NCI-H460 (cell line): ENCODE measurements at regions not wholly inside any gene's neighbourhood (a gene's known extent, or its start where the extent isn't known, plus 50 kb on each side); places are given as distances from the start of the nearest gene placed in this dataset.
"Not testable (repeated sequence)": the region's sequence is repeated elsewhere in the genome, so short reads cannot be mapped to it uniquely, and the experiment has no call there.

Experiments
- DNase-seq: peaks from one replicate; pipeline ENCODE4 v3.0.0-alpha.2; 2016; ENCODE audit warnings: low read depth; ENCODE audit errors: extremely low read depth

DNA sequence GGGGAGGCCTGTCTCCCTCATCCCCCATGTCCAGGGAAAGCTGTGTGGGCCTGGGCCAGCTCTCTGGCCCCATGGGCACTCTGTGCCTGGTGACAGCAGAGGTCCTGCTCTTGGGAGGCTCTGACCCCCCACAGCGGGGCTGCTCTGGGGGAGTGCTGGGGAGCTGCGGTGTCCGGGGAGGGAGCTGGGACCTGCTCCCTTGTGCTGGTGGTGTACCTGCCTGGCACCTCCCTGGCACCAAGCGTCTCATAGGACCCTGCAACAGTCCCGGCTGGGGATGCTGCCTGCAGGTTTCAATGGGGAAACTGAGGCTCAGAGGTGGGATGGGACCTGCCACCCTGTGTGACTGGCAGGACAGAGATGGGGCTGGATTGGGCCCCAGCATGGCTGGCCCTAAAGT is 111.3 kb downstream of the KIF26A start:
- no peak for DNase-seq

DNA sequence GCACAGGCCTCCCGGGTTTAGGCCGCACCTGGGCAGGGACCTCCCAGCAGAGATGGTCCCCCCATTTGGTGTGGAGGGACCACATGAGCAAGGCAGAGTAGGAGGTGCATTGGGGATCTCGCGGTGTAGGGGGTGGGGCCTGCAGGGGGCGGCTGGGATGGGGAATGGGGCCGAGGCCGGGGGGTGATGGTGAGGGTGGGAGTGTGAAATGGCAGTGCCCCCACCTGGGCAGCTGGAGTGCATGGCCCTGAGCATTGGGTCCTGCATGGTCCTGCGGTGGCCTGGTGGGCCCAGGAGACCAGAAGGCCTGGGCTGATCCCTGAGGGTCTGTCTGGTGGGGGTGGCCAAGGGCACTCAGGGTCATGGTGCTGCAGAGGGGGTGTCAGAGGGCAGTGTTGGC is 111.8 kb downstream of the KIF26A start:
- DNase-seq, result no peak

DNA sequence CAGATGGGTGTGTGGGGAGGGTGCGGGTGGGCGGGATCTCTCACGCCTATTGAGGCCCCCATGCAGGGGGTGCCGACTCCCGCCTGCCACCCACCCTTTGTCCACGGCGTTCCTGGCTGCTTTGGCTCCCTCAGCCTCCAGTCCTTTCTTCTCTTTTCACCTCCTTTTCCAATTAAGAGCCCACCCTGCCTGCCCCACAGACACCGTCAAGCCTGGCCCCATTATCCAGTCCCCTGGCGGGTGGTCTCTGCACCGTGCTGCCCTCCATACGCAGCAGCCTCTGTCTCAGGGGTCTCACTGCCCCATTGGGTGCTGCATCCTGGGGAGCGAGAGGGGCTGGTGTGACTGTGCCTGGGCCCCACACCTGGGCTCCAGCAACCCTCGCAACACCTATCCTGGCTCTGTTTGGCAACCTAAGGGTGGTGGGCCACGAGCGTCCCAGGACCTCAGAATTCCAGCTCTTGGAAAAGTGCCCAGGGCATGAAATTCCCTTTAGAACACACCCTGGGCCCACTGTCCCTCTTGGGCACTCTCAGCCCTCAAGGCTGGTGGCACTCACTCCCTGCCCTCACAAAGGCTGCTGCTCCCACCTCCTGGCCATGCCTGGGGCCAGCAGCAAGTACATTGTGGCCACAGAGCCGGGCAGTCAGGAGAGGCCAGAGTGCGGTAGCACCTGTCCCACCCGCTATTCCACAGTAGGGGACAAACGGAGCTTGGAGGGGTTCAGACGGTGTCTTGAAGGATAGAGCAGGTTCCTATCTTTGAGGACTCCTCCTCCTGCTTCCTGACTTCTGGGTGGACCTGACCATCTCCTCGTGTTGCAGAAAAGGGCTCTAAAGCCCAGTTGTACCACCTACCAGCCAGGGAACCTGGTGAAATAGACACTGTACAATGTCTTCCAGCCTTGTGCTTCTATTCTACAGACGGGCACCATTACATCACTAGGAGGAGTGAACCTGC is 114.1 kb downstream of the KIF26A start:
- DNase-seq, result no peak

DNA sequence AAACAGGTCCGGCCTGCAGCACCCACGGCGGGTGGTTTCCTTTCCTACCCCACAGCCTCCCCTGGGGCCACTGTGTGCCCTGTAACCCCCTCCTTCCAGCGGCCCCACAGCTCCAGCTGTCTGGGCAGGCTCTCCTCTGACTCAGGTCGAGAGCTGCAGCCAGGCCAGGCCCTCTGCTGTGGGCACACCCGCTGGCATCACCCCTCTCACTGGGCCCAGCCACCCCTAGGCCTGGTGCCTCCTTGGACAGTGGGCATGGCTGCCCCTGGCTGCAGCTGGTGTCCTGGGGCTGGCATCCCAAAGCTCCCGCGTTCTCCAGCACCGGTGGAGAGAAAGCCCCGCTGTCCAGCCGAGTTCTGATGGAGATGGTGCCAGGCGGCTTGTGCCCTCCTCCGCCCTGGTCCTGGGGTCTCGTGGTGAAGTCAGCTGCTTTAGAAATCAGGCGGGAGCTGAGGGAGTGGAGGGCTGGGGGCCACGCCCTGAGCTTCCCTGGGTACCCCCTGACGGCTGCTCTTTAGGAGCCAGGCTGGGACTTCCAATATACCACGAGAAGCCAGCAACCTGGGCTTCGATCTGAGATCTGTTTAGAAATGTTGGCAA is 114.9 kb downstream of the KIF26A start:
- DNase-seq, result no peak

DNA sequence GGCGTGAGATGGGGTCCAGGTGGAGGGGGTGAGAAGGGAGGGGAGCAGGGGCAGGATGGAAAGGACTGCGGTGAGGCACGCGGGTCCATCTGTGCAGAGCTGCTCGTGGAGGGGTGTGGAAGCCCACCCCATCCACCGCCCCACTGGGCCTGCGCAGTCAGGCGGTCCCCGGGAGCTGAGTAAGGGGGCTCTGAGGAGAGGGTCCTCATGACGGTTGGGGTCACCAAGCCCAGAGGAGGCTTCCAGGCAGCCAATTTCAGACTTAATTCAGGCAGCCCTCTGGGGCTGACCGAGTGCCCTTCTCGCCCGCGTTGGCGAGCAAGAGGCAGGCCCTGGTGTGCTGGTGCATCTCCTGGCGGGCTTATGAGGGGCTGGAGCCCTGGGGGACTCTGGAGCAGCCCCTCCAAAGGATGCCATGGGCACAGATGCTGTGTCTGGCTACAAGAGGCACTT is 115.5 kb downstream of the KIF26A start:
- no peak for DNase-seq

DNA sequence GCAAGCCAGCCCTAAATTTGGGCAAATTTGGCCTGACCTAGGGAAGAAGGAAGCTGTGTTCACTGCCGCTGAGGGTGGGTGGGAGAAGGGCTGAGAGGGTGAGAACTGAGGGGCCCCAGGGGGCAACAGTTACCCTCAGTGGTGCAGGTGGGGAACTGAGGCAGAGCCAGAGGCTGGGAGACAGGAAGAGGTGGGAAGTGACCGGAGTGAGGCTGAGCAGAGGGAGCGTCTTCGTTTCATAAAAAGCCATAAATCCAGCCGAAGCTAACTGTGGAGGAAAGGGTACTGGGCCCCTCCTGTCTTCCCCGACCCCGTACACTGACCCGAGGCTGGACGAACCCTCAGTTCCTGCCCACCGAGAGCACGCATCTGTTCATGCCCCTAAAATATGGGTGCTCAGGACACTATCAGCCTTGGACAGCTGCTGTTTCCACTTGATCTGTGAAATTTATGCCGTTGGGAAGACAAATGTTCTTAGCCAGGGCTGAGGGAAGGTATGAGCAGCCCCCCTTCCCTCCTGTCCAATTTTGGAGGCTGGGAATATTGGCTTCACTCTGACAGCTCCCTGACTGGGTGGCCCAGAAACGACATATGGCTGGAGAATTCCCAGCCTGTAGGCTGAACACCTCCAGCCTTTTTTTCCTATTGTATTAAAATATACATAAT is 116.5 kb downstream of the KIF26A start:
- DNase-seq, result no peak

DNA sequence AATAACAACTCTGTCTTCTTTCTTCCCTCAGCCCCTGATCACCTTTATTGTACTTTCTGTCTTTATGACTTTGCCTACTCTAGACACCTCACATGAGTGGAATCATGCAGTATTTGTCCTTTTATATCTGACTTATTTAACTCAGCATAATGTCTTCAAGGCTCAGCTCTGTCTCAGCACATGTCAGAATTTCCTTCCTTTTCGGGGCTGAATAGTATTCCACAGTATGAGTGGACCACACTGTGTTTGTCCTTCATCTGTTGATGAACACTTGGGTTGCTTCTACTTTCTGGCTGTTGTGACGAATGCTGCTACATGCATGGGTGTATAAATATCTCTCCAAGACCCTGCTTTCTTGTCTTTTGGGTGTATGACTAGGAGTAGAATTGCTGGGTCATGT is 117.6 kb downstream of the KIF26A start:
- no peak for DNase-seq

DNA sequence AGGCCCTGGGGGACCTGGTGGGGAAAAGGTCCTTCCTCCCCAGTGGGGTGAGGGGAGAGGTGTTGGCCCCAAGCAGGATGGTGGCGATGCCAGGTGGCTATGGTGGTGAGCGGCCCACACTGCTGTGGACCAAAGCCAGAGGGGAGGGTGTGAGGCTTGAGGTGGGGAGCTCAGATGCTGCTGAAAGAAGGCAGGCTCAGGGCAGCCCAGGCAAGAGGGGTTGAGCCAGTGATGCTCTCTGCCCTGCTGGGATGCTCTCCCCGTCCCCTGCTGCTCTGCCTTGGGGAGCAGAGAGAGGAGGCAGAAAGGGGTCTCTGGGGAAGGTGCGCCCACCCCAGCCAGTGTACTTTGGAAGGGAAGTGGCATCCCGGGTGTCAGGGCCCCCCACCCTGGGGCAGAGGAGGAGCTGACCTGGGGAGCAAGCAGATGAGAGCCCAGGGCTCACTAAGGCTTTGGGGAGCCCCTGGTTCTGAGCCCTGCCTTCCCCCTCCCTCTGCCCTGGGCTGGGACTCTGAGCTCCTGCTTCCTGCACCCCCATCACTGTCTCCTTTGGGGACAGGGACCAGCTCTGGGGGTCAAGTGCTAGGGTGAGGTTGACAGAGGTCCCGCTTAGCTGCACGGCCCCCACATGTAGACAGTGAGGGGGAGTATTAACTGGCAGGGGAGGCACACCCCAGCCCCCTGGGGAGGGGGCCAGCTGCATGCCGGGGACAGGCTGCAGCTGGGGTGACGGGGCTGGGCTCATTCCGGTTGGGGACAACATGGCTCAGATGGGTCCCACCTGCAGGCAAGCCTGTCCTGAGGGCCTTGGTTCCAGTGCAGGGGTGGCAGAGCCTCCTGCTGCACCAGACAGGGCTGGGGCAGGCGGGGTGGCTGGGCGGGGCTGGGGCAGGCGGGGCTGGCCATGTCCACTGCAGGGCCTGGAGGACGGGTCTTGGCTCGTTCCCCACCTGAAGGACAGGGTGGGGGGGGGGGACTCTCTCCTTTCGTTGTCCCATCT is 124.4 kb downstream of the KIF26A start:
- no peak for DNase-seq

DNA sequence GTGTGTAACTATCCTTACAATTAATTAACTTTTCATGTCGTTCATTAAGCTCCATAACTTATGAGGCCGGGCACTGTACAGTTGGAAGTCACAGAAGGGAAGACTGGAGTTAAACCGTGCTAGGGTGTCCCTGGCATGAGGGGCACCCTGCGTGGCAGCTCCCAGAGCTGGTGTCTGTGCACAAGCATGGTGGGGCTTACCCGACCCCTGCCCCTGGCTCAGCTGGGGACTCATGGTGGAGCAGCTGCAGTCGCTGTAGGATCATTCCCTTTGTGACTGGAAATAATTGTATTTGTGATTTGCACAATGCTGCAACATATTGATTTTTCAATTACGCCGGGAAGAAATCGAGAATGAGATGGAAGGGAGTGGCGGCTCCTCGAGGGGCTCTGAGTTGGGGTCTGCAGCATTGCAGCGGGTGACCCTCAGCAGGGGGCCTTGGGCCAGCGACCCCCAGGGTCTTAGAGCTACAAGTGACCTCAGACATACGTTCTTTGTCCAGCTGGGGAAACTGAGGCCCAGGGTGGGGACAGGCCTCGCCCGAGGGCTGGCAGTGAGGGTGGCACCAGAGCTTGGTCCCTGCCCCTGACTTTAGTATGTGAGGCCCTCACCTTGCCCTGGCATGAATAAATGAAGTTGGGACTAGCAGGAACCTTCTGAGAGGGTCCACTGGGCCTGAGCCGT is 125.4 kb downstream of the KIF26A start:
- DNase-seq, result no peak

DNA sequence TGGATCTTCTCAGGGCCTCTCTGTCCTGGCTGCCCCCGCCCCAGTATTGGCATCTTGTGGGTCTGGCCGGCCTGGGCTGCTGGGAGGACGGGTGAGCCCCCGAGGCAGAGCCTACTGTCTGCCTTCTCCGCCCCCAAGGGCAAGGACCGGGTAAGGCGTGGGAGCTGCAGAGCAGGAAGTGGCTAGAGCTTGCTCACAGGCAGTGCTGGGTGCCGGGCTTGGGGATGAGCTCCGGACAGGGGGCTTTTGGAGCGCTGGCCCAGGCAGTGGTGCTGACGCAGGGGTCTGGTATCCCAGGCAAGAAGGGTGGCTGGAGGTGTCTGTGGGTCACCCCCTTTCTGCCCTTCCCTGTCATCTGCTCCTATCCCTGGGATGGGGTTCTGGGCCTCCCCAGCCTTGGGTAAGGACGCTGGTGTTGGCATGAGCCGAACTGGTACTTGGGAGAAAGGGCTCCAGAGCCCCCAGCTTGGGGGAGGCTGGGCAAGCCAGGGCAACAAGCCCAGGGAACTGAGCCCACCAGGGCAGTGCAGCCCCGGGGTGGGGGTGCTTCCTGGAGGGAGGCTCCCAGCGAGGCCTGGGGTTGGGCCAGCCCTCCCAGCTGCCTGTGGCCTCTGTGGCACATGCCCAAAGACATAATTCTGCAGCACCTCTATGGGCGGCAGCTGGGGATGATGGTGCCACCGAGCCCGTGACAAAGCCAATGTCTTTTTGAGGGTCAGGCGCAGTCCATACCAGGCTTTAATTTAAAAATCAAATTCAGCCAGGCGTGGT is 126.3 kb downstream of the KIF26A start:
- DNase-seq, result no peak

DNA sequence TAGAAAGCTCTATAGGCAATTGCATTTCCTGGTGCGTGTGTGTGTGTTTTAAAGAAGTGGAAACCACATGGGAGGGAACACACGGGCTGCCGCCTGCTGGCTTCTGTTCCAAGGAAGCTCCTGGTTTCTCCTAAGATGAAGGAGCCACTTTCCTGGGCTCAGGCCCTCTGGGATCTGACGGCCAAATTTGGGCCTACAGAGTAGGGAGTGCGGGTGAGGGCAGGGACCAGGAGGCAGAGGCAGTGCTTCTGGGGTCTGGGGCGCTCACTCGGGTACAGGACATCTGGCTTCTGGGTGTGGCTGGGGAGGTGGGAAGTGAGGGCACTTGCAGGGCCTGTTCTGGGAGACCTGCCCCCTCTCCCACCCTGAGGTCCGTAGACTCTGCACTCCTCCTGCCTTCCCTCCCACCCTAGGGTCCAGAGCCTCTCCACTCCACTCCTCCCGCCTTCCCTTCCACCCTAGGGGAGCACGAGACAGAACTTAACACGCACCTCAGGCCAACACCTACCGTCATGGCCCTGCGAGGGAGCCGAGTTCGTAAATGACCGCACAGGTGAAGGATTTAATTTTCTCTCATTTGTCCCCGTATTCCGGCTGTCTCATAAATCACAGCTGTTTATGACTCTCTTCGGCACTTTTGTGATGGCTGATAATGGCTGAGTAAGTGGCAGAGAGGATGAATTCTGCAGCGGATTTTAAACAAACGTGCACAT is 127.7 kb downstream of the KIF26A start:
- DNase-seq, result no peak

DNA sequence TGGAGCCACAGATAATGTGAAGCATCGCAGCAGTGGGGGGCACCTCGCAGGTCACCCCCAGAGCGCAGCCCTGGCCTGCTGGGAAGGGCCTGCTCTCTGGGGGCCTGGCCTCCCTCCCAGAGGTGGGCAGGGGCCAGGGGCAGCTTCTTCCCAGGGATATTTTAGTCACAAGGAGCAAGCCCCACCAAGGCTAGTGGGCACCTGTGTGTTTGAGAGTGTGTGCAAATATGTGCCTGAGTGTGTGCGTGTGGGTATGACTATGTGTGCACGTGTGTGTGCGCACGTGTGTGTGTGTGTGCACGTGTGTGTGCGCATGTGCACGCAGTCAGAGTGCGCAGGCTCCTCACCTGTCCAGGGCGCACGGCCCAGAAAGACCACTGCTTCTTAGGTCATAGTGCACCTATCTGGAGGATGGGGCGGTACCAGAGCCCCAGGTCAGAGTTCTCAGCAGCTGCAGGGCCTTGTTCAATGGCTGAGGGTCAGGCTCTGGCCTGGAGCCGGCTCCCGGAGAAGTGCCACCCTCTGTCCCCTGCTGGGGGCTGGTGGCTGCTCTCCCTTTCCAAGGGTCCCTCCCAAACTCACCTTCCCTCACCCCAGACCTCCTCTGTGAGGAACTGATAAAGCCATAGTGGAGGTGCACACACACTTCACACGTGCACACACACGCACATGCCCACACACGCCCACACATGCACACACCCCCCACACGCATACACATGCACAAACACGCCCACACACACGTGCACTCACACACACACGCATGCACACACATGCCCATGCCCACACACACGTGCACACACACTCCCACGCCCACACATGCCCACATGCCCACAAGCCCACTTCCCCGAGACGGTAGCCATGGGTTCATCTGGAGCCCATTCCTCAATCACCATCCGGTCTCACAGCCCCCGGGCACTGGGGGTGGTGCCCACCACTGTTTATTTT is 128.5 kb downstream of the KIF26A start:
- DNase-seq, result no peak

DNA sequence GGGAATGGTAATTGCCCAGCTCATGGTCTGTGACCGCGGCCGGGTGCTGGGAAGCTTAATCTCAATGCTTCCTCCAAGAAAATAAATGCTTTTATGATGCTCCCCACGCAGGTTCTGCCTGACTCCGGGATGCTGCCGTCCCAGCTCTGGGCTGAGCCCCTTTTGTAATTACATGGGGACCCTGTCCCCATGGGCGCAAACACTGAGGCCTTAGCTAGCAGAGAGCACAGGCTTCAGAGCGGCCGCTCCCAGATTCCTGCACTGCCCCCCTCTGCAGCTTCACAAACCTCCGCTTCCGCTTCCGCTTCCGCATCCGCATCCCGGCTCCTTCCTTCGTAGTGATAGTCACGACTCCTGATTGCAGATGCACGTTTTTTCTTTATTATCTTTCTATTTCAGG is 129.5 kb downstream of the KIF26A start:
- no peak for DNase-seq

DNA sequence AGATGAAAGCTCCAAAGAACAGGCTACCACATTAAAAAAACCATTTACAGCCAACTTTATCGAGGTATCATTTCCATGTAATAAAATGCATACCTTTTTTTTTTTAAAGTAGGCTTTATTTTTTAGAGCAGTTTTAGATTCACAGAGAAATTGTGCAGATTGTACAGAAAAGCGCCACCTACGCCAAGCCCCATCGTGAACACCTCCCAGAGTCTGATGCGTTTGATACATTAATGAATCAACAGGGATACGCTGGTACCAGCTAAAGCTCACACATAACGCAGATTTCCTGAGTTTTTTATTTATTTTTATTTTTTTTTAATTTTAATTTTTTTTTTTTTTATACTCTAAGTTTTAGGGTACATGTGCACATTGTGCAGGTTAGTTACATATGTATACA is 129.9 kb downstream of the KIF26A start:
- no peak for DNase-seq

DNA sequence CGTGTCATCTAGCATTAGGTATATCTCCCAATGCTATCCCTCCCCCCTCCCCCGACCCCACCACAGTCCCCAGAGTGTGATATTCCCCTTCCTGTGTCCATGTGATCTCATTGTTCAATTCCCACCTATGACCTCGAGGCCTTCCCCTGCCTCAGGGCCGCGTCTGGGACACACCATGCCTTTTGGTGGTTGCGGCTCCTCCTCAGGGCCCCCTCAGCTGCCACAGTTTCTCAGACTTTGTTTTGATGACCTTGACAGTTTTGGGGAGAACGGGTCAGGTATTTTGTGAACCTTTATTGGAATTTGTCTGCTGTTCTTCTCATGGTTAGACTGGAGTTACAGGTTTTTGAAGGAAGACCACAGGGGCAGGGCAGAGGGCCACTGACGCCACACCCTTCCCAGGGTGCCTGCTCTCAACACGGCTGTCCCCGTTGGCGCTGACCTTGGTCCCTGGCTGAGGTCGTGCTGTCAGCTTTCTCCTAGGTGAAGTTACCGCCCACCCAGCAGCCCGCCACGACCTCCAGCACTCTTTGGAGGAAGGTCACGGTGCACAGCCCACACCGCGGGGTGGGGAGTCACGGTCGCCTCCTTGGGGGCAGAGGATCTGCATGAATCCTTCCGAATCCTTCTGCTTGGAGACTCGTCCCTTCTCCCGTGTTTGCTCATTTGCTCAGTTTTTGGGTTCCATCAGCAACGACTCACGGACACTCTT is 130.5 kb downstream of the KIF26A start:
- DNase-seq, result no peak

DNA sequence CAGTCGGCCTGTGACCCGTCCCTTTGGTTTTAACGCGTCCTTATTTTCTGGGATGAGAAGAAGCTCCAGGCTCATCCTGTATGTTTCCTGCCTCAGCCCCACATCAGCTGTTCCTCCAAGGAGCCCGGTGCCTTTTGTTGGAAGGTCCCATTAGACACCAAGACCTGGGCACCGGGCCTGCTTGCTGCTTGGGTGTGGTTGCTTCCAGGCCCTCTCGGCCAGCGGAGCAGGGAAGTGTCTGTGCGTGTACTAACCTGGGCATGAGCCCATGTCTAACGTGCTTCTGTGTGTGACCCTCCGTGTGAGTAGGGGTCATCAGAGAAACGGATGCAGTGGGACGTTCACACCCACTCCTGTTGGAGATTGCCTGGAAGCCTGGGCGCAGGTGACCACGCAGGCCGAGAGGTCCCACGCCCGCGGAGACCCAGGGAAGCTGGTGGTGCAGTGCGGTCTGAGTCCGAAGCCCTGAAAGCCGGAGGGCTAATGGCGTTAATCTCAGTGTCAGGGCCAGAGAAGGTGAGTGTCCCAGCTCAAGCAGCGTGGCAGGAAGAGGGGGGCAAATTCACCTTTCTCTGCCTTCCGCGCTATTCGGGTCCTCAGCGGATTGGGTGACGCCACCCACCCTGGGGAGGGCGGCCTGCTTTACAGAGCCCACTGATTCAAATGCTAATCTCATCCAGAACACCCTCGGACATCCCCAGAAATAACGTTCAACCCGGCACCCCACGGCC is 131.3 kb downstream of the KIF26A start:
- not testable (repeated sequence) for DNase-seq
